ENCODE measurements at regions not wholly inside any gene's neighbourhood (a gene's known extent, or its start where the extent isn't known, plus 50 kb on each side); places are given as distances from the start of the nearest gene placed in this dataset.

GRCh38 chr3:64848822-64849221 lies 161.0 kb upstream of the ADAMTS9 start:
- H3K4me1 Mint-ChIP-seq (ENCODE audit: low read depth, unreplicated experiment): peaks cover 9% of the 10 kb centered on the region
- H3K27ac Mint-ChIP-seq (ENCODE audit: unreplicated experiment): no peak overlapping the region
- intact Hi-C loops (cut with micrococcal nuclease; ENCODE audit: unreplicated experiment): no loop called here
- no peaks in the 10 kb centered on the region for H3K9me3 Mint-ChIP-seq (ENCODE audit: unreplicated experiment)
- ChIA-PET CTCF (no interaction called here), POLR2A (no interaction called here)
- Histone ChIP-seq H3K9me3 (no peaks in the 10 kb centered on the region; the same call in 1 of the 2 replicates), H3K4me1 (peaks cover 17% of the 10 kb centered on the region), H3K27me3 (replicated peaks; ENCODE audit: control insufficient read depth, insufficient read depth, low read length) (no peaks in the 10 kb centered on the region), H3K4me3 (ENCODE audit: low read depth, low read length) (no peak overlapping the region), H3K36me3 (ENCODE audit: control insufficient read depth, insufficient read depth, low read length) (no peaks in the 10 kb centered on the region)
- BruUV-seq (replicated peaks): no TSS peak
- H3K27me3 Mint-ChIP-seq (ENCODE audit: insufficient read depth, unreplicated experiment): no peaks in the 10 kb centered on the region
- TF ChIP-seq CTCF (IDR thresholded peaks at IDR 0.05; ENCODE audit: insufficient read depth in 1 of 2, low read depth in 1 of 2, low read length in 1 of 2, severe bottlenecking in 1 of 2, unreplicated experiment in 1 of 2): no peak
- no peaks in the 10 kb centered on the region for H3K36me3 Mint-ChIP-seq (ENCODE audit: insufficient read depth, unreplicated experiment)
- no peak for DNase-seq
- no peak overlapping the region for H3K4me3 Mint-ChIP-seq (ENCODE audit: unreplicated experiment)

GRCh38 chr3:64848127-64848800 lies 160.5 kb upstream of the ADAMTS9 start:
- Mint-ChIP-seq H3K36me3 (ENCODE audit: insufficient read depth, unreplicated experiment) (no peaks in the 10 kb centered on the region), H3K9me3 (ENCODE audit: unreplicated experiment) (no peaks in the 10 kb centered on the region), H3K4me3 (ENCODE audit: unreplicated experiment) (no peak overlapping the region), H3K27ac (ENCODE audit: unreplicated experiment) (no peak overlapping the region), H3K4me1 (ENCODE audit: low read depth, unreplicated experiment) (peaks cover 9% of the 10 kb centered on the region), H3K27me3 (ENCODE audit: insufficient read depth, unreplicated experiment) (no peaks in the 10 kb centered on the region)
- intact Hi-C loops (cut with micrococcal nuclease; ENCODE audit: unreplicated experiment): no loop called here
- TF ChIP-seq CTCF (IDR thresholded peaks at IDR 0.05; ENCODE audit: insufficient read depth in 1 of 2, low read depth in 1 of 2, low read length in 1 of 2, severe bottlenecking in 1 of 2, unreplicated experiment in 1 of 2): no peak
- no peaks in the 10 kb centered on the region; the same call in 1 of the 2 replicates for H3K9me3 ChIP-seq
- no peak overlapping the region for H3K4me3 ChIP-seq (ENCODE audit: low read depth, low read length)
- no TSS peak for BruUV-seq (replicated peaks)
- H3K27me3 ChIP-seq (replicated peaks; ENCODE audit: control insufficient read depth, insufficient read depth, low read length): no peaks in the 10 kb centered on the region
- ChIA-PET POLR2A (no interaction called here), CTCF (no interaction called here)
- DNase-seq: no peak
- no peaks in the 10 kb centered on the region for H3K36me3 ChIP-seq (ENCODE audit: control insufficient read depth, insufficient read depth, low read length)
- H3K4me1 ChIP-seq: peaks cover 16% of the 10 kb centered on the region

GRCh38 chr3:64844558-64844957 lies 156.8 kb upstream of the ADAMTS9 start:
- no peaks in the 10 kb centered on the region for H3K27me3 Mint-ChIP-seq (ENCODE audit: insufficient read depth, unreplicated experiment)
- no TSS peak for BruUV-seq (replicated peaks)
- H3K36me3 ChIP-seq (ENCODE audit: control insufficient read depth, insufficient read depth, low read length): no peaks in the 10 kb centered on the region
- no peak overlapping the region for H3K4me3 ChIP-seq (ENCODE audit: low read depth, low read length)
- H3K4me1 Mint-ChIP-seq (ENCODE audit: low read depth, unreplicated experiment): no peaks in the 10 kb centered on the region
- no peaks in the 10 kb centered on the region for H3K4me1 ChIP-seq
- H3K9me3 Mint-ChIP-seq (ENCODE audit: unreplicated experiment): no peaks in the 10 kb centered on the region
- ChIA-PET POLR2A (no interaction called here), CTCF (no interaction called here)
- intact Hi-C loops (cut with micrococcal nuclease; ENCODE audit: unreplicated experiment): no loop called here
- TF ChIP-seq CTCF (IDR thresholded peaks at IDR 0.05; ENCODE audit: insufficient read depth in 1 of 2, low read depth in 1 of 2, low read length in 1 of 2, severe bottlenecking in 1 of 2, unreplicated experiment in 1 of 2): no peak
- no peak overlapping the region for H3K4me3 Mint-ChIP-seq (ENCODE audit: unreplicated experiment)
- no peaks in the 10 kb centered on the region for H3K27me3 ChIP-seq (replicated peaks; ENCODE audit: control insufficient read depth, insufficient read depth, low read length)
- no peaks in the 10 kb centered on the region for H3K9me3 ChIP-seq
- H3K27ac Mint-ChIP-seq (ENCODE audit: unreplicated experiment): no peak overlapping the region
- no peak for DNase-seq
- H3K36me3 Mint-ChIP-seq (ENCODE audit: insufficient read depth, unreplicated experiment): no peaks in the 10 kb centered on the region

Measured in Caco-2 (cell line).